Activated CD4-positive, alpha-beta T cell treated with anti-CD3 and anti-CD28 coated beads for 24 hours (primary cell): ENCODE measurements at regions not wholly inside any gene's neighbourhood (a gene's known extent, or its start where the extent isn't known, plus 50 kb on each side); places are given as distances from the start of the nearest gene placed in this dataset.

Experiments
- DNase-seq, 2 donors: peaks; one replicate each; pipeline ENCODE4 v3.0.0-alpha.2; 2020; ENCODE audit warnings: low read depth in 2 of 2

- peak in 1 of 2 donors; percentile 10 for DNase-seq
These were observed 585.4 kb downstream of the SOX6 start for GRCh38 chr11:15770798-15771414.

DNA sequence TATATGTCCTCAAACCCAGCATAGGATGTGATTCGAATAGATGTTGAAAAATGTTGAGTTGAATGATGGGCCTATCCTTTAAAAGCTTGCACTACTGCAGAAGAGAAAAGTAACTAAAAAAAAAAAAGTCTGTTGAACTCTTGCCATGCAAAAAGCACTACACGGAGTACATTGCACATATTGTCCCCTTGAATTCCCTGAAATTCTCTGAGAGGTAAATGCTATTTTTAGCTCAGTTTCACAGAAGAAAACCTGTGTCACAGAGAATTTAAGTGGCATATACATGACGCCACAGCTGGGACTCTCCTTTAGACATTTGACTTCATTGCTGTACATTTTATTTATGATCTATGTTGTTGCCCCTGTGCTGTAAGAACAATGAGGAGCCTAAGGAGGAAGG lies 583.8 kb downstream of the SOX6 start:
- DNase-seq, result no peak

DNA sequence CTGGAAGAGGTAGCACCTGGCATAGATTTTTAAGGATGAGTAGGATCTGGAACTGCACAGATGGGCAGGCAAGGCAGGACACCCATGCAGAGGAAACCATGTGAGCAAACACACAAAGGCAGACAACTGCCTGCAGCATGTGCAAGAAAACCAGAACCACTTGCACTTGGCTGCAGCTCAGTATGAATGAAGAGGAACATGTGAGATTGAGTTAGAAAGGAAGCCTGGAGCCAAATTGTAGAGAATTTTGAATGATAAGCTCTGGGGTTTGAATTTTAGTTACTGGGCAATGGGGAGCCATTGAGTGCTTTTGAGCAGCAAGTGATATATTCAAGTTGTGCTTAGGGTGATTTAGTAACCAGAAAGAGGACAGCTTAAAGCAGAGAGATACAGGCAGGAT lies 583.4 kb downstream of the SOX6 start:
- DNase-seq, result no peak

DNA sequence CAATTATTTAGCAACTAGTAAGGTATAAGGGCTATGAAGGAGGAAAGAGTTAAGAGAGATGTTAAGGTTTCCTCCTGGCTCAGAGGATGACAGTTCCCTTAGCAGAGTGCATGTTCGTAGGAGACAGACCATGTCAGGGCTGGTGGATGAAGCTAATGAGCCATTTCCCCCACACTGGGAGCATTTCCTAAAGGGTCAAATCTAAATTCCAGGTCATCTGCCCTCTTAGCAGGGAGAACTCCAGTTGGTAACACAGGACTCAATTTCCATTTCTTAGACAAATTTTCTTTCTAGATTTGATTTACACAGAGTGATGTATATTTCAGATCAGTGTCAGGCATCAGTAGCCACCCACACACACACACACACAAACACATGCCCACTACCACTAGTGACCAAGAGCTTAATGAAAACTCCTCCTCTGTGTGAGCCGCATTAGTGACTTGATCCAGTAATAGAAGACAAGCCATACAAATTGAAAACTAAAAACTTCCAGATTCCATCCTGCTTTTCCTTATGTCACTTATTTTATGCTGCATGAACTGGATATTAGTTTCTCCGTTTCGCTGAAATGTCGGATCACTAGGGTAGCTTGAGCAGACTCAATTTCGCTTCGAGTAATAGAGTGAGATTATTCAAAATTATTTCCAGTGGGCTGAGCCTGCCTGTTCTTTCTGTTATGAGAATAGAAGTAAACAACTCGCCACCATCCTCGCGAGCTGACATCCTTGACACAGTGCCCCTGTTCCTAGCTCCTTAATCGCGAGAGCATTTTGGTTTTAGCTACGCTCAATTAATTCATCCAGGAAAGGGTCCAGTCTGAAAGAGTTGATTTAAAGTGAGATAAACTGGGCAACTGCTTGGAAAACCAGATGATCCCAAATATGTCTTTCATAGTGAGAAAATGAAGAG lies 582.6 kb downstream of the SOX6 start:
- DNase-seq, result no peak

DNA sequence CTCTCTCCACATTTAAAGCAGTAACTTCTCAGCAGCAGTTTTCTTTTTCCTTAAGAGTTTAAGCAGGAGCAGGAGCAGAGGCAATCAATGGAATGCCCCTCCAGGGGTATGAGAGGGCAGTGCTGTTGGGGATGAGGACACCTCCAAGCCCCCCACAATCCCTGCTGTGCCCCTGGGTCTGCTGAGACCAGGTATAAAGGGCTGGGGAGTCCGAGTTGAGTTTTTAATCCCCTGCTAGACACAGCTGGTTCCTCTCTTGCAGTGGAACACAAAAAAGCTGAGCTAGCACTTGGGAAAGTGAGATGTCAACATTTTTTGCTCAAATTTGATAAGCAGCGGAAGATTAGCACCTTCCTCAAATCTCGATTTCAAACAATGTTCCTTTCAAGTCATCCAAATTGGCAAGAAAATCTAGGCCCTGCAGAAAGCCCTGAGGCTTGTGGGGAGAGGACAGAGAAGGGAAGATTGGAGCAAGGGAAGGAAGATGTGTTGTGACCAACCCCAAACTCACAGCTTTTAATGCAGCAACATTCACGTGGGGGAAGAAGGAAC lies 581.9 kb downstream of the SOX6 start:
- DNase-seq, result no peak

DNA sequence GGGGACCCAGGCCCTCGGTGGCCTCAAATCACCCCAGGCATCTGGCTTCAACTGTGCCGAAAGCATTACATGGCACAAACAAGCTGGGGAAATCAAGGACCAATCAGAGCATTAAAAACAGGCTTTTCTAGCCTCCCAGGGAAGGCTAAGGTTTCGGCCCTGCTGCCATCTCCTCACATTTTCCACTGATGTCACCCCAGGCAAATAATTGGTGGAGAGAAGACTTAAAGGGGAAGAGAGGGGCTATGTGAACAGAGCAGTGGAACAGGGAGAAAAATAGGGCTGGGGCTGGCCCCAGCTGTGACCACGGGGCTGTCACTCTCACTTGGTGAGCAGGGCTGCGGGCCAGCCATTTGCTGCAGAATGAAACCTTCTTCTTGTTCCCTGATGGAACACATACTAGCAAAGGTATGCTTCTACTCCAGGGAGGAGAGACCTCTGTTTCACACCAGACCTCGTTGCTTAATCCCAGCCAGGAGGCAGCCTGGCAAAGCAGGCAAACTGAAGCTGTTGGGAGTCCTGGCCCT lies 581.3 kb downstream of the SOX6 start:
- no peak for DNase-seq

DNA sequence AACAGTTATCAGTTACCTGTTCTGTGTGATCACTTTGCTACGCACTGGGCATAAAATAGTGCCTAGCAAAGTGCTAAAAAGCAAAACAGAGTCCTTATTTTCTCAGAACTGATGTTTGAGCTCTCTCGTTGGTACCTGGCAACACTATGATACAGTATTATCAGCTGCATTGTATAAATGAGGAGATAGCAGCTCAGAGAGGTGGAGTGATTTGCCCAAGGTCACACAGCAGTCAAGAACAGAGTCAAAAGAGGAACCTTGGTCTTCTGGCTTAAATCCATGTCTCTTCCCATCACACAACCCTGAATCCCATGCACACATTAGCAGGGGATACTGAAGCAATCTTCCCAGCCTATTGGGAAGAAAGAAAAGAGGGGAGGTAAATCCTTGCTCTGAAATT lies 580.5 kb downstream of the SOX6 start:
- no peak for DNase-seq

- no peak for DNase-seq
These were observed 580.0 kb downstream of the SOX6 start for GRCh38 chr11:15776366-15776765.

GRCh38 chr11:15779518-15779917 lies 576.8 kb downstream of the SOX6 start:
- DNase-seq, result no peak

GRCh38 chr11:15780382-15780781 lies 576.0 kb downstream of the SOX6 start:
- DNase-seq, result no peak

- DNase-seq, result no peak
These were observed 575.5 kb downstream of the SOX6 start for GRCh38 chr11:15780837-15781236.

GRCh38 chr11:15783619-15784018 lies 572.7 kb downstream of the SOX6 start:
- no peak for DNase-seq

GRCh38 chr11:15793043-15793996 lies 563.0 kb downstream of the SOX6 start:
- no peak for DNase-seq

DNA sequence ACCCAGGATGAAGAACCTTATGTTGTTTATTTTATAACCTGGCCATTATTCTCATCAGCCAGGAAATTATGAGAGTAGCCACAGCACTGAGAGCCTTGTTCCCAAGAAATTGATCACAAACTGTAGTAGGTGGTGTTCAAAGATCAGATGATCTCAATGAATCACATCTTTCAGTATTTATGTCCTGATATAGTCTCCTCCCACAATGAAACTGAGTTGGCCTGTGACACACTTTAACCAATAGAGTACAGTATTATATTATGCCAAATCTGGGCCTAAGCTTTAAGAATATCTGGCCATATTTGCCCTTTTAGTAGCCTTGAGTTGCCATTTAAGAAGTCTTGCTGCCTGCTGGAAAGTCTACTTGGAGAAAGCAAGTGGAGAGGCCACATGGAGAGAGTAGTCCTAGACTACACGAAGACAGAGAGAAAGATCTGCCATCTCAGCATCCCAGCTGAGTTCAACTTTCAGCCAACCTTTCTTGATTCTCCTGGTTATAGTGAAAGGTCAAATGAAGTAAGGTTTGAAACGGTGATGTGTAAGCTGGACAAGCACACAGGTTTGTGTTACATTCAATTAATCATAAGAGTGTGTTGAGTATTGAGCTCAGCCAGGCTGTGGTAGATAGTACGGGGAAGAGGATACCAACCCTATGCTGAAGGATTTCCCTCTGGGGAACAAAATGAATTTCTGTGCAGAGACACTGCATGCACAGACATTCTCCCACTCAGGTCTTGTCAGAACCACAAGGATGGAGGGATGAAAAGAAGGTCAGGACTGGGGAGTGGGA lies 561.8 kb downstream of the SOX6 start:
- DNase-seq, result no peak

DNA sequence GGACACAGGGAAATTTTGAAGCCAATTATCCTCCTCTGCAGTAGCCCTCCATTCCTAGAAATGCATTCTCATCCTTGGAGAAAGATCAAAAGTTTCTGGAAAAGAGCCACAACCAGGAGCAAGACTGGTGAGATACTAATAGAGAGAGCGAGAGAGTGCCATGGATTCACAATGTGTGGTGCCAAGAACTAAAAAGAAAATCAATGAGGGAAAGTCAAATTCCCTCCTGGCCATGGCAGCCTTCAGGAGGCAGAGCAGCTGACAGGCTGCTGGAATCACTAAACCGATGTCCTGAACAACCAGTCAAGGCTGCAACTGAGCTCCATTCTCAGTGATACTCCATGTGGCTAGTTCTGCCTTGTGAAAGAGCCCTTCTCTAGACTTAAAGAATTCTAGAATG lies 561.0 kb downstream of the SOX6 start:
- DNase-seq, result no peak

DNA sequence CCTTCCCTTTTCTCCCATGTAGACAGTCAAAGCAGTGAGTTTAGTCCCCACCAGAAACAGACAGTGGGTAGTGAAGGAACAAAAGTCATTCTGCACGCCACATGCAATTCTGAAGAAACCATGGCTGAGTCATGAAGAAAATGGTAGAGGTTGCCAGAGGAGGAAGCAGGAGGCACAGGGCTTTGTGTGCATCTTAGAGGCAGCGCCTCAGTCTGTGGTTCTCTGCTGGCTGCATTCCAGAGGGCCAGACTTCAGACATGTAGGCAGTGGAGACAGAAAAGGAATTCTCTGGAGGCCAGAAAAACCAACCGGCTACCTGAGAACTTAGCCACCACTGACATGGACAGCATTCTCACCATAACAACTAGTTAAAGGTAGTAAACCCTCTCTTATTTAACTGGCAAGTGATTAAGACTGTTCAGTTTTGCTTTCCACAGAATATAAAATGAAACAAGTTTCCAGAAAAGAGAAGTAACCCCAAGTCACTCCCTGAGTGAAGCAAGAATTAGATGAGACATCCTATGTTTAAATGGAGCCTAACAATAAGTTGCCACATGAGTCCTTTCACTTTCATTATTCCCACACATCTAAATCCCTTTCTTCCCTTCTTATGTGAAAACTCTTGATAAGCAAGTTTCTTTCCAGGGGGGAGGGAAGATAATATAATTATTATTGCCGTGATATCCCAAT lies 556.1 kb downstream of the SOX6 start:
- DNase-seq, result no peak

DNA sequence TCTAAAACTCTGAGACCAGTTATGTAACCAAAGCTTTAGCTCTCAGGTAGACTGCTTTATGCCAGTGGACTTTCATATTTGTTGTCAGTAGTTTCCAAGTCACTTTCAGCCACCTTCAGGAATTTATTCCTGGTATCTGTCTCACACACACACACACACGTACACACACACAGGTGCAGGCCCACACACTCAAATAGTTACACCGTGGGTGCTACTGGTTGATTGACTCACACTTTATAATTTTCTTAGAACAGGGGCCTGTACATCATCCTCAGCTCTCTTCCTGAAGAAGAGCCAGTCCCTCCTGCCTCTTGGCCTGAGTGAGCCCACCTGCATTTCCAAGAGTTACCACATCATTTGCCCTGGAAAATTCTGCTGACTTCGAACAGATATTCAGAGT lies 555.2 kb downstream of the SOX6 start:
- DNase-seq, result no peak

DNA sequence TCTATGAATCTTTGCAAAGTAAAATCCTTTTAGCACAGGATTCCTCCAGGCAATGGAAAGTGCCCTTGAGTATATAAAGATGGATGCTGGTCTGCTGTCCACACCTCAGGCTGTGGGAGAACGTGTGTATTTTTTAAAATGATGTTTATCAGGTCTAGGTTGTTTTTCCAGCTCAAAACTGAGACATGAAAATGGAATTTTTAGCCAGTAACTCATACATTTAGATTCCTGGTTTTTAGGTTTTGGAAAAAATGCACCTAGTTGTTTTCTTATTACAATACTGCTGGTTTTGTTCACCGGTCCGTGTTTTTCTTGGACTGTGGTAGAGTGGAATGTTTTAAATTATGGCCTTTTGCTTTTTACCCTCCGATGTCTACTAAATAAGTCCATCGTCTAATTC lies 554.7 kb downstream of the SOX6 start:
- DNase-seq, result no peak

DNA sequence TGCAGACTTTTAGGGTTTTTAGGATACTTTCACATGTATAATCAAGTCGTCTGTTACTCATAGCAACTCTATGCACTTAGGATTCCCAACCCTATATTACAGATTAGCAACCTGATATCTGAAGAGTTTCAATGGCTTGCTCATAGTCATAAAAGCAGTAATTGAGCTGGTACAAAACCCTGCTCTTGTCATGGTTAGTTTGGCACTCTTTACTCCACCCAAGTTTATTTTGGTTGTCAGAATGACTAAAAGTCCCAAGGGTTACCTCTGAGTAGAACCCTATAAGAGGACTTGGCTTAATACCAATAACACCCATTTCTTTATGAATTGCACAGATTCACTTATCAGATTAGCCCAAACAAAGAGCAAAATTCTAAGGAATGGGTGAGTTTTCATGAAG lies 550.6 kb downstream of the SOX6 start:
- DNase-seq, result no peak

- no peak for DNase-seq
These were observed 550.1 kb downstream of the SOX6 start for GRCh38 chr11:15806217-15806616.
